ENCODE measurements at regions not wholly inside any gene's neighbourhood (a gene's known extent, or its start where the extent isn't known, plus 50 kb on each side); places are given as distances from the start of the nearest gene placed in this dataset.

DNA sequence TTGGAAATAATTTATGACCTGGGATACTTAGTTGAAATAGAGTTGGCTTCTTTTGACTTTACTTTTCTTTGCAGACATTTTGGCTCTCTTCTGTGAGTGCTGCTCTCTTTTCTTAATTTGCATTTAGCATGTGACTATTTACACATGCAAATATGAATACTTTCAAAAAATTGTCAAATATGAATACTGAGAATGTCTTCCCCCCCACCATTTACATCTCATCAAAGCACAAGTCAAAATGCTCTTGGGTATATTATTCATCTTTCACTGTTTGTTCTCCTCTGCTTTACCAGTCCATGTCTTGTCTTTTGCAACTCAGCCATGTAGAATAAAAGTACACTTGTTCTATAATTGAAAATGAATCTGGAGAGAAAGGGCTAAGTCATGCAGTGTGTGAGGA lies 126.5 kb downstream of the HHIPL2 start:
- no peaks in the 10 kb centered on the region for H3K79me2 ChIP-seq (ENCODE audit: low read depth)
- ChIA-PET CTCF (no interaction called here), POLR2A (ENCODE audit: unreplicated experiment) (no interaction called here)
- H3K4me2 ChIP-seq, result no peak overlapping the region
- no peaks in the 10 kb centered on the region for H3K36me3 ChIP-seq (ENCODE audit: low read depth)
- no TSS peak for BruUV-seq (replicated peaks)
- H3K9me2 ChIP-seq (ENCODE audit: insufficient read depth), result no peaks in the 10 kb centered on the region
- no peaks in the 10 kb centered on the region for H3K4me1 ChIP-seq (replicated peaks; ENCODE audit: insufficient read depth)
- H3K27me3 ChIP-seq (ENCODE audit: insufficient read depth, low read depth), result no peaks in the 10 kb centered on the region
- H3K9me3 ChIP-seq (ENCODE audit: insufficient read depth, low read depth), result no peaks in the 10 kb centered on the region; the same call in 1 of the 2 replicates
- intact Hi-C loops (cut with micrococcal nuclease; ENCODE audit: unreplicated experiment), result no loop called here
- H3K4me3 ChIP-seq, result no peak overlapping the region
- no peaks in the 10 kb centered on the region for H3F3A ChIP-seq (ENCODE audit: insufficient read depth, low read depth)
- H4K20me1 ChIP-seq (ENCODE audit: insufficient read depth), result no peaks in the 10 kb centered on the region
- TF ChIP-seq, protein P1, sequence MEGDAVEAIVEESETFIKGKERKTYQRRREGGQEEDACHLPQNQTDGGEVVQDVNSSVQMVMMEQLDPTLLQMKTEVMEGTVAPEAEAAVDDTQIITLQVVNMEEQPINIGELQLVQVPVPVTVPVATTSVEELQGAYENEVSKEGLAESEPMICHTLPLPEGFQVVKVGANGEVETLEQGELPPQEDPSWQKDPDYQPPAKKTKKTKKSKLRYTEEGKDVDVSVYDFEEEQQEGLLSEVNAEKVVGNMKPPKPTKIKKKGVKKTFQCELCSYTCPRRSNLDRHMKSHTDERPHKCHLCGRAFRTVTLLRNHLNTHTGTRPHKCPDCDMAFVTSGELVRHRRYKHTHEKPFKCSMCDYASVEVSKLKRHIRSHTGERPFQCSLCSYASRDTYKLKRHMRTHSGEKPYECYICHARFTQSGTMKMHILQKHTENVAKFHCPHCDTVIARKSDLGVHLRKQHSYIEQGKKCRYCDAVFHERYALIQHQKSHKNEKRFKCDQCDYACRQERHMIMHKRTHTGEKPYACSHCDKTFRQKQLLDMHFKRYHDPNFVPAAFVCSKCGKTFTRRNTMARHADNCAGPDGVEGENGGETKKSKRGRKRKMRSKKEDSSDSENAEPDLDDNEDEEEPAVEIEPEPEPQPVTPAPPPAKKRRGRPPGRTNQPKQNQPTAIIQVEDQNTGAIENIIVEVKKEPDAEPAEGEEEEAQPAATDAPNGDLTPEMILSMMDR (conservative IDR thresholded peaks at IDR 0.05), result no peak
- no peak for TF ChIP-seq EZH2 (IDR thresholded peaks at IDR 0.05; ENCODE audit: low read depth)
- H3K27ac ChIP-seq, result no peak overlapping the region
- DNase-seq, result no peak
- no peak overlapping the region for H2AFZ ChIP-seq

DNA sequence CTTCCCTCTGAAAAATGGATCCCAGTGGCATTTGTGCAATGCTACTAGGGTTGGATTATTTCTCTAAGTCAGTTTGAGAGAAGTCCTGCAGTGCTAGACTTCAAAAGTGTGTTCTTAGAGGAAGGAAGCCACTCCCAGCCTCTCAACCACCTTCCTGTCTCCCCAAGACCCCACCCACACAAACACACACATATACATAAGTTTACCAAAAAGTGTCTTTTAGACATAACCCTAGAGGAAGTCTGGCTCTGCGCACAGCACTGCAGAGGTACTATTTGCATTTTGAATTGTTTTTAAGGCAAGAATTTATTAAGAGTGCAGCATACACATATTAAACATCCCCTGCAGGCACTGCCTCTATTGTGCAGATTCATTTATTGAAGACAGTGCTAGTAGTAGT lies 127.3 kb downstream of the HHIPL2 start:
- Histone ChIP-seq H3K4me3 (no peak overlapping the region), H2AFZ (no peak overlapping the region), H3K27ac (no peak overlapping the region), H3K79me2 (ENCODE audit: low read depth) (no peaks in the 10 kb centered on the region), H4K20me1 (ENCODE audit: insufficient read depth) (no peaks in the 10 kb centered on the region), H3K4me2 (no peak overlapping the region), H3K9me2 (ENCODE audit: insufficient read depth) (no peaks in the 10 kb centered on the region), H3K4me1 (replicated peaks; ENCODE audit: insufficient read depth) (no peaks in the 10 kb centered on the region), H3K9me3 (ENCODE audit: insufficient read depth, low read depth) (no peaks in the 10 kb centered on the region; the same call in 1 of the 2 replicates), H3K27me3 (ENCODE audit: insufficient read depth, low read depth) (no peaks in the 10 kb centered on the region), H3K36me3 (ENCODE audit: low read depth) (no peaks in the 10 kb centered on the region), H3F3A (ENCODE audit: insufficient read depth, low read depth) (no peaks in the 10 kb centered on the region)
- BruUV-seq (replicated peaks), result no TSS peak
- intact Hi-C loops (cut with micrococcal nuclease; ENCODE audit: unreplicated experiment), result no loop called here
- POLR2A ChIA-PET (ENCODE audit: unreplicated experiment), result no interaction called here
- TF ChIP-seq, protein P1 (conservative IDR thresholded peaks at IDR 0.05), result no peak
- no peak for TF ChIP-seq EZH2 (IDR thresholded peaks at IDR 0.05; ENCODE audit: low read depth)
- CTCF ChIA-PET, result no interaction called here
- DNase-seq, result no peak

DNA sequence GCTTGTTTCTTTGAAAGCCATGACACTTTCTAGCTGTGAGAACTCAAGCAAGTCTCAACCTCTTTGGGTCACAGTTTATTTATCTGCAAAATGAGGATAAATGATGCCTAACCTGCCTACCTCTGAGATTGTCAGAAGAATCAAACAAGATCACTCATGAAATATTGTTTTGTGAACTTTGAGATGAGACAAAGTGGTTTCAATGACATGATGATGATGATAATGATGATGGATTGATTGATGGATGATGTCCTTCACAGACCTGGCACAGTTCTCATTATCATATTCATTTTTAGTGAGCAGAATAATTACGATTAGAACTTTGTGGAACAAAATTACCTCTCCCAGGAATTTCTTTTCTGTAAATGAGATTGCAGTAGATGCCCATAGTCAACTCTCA lies 129.2 kb downstream of the HHIPL2 start:
- Histone ChIP-seq H3K4me1 (replicated peaks; ENCODE audit: insufficient read depth) (no peaks in the 10 kb centered on the region), H3K79me2 (ENCODE audit: low read depth) (no peaks in the 10 kb centered on the region), H3F3A (ENCODE audit: insufficient read depth, low read depth) (no peaks in the 10 kb centered on the region), H3K4me3 (no peak overlapping the region), H3K9me2 (ENCODE audit: insufficient read depth) (0 out of 2 replicates have a peak, but pooled peaks cover 7% of the 10 kb centered on the region), H3K27me3 (ENCODE audit: insufficient read depth, low read depth) (0 out of 2 replicates have a peak, but pooled peaks cover 5% of the 10 kb centered on the region), H4K20me1 (ENCODE audit: insufficient read depth) (no peaks in the 10 kb centered on the region), H3K9me3 (ENCODE audit: insufficient read depth, low read depth) (no peaks in the 10 kb centered on the region), H3K36me3 (ENCODE audit: low read depth) (no peaks in the 10 kb centered on the region), H2AFZ (no peak overlapping the region), H3K27ac (no peak overlapping the region), H3K4me2 (no peak overlapping the region)
- TF ChIP-seq, protein P1 (conservative IDR thresholded peaks at IDR 0.05), result no peak
- CTCF ChIA-PET, result no interaction called here
- no TSS peak for BruUV-seq (replicated peaks)
- POLR2A ChIA-PET (ENCODE audit: unreplicated experiment), result no interaction called here
- no peak for DNase-seq
- intact Hi-C loops (cut with micrococcal nuclease; ENCODE audit: unreplicated experiment), result no loop called here

Data from PC-9 (cell line).